Naive thymus-derived CD4-positive, alpha-beta T cell (primary cell): ENCODE measurements at regions not wholly inside any gene's neighbourhood (a gene's known extent, or its start where the extent isn't known, plus 50 kb on each side); places are given as distances from the start of the nearest gene placed in this dataset.

Experiments used
- ATAC-seq: fragments of 150-1000 bp; cut with Tn5 transposase; 2 replicates; pipeline ENCODE4 v1.10.0; 2021; ENCODE audit warnings: mild to moderate bottlenecking, moderate library complexity
- CTCF ChIA-PET: fragments of 350-600 bp; sonication (Branson Sonifier 250); formaldehyde crosslinking; loops from one replicate; lab custom pipeline; 2021; ENCODE audit warnings: antibody characterized with exemption; lab: Charles Lee
- POLR2A ChIA-PET: fragments of 350-600 bp; sonication (Branson Sonifier 250); formaldehyde crosslinking; loops from one replicate; lab custom pipeline; 2021; ENCODE audit warnings: antibody characterized with exemption, inconsistent platforms; lab: Charles Lee
- DNase-seq, 9 donors: peaks; one replicate each; pipeline versions ENCODE4 v3.0.0 to v3.0.0-alpha.2; 2020 to 2022; ENCODE audit warnings: mixed read lengths in 1 of 9
- H3K27ac ChIP-seq: one replicate; pipeline ENCODE4 v1.7.0; 2013; ENCODE audit warnings: mild to moderate bottlenecking, low read depth, low read length, moderate library complexity
- H3K27me3 ChIP-seq, 2 donors: one replicate each; pipeline ENCODE4 v1.7.0; 2013; ENCODE audit warnings: low read length in 2 of 2, mild to moderate bottlenecking in 2 of 2, moderate library complexity in 2 of 2; ENCODE audit not compliant: control insufficient read depth in 2 of 2, insufficient read depth in 2 of 2
- H3K36me3 ChIP-seq, 3 experiments: 1 replicate in 2 of 3; 2 replicates in 1 of 3; pipeline ENCODE4 v1.7.0; 2013; ENCODE audit warnings: low read length in 3 of 3, mild to moderate bottlenecking in 3 of 3, moderate library complexity in 1 of 3; ENCODE audit not compliant: insufficient read depth in 3 of 3, control insufficient read depth in 2 of 3
- H3K4me1 ChIP-seq, 2 donors: one replicate each; pipeline ENCODE4 v1.7.0; 2013; ENCODE audit warnings: low read length in 2 of 2, mild to moderate bottlenecking in 2 of 2, moderate library complexity in 1 of 2; ENCODE audit not compliant: control insufficient read depth in 2 of 2, insufficient read depth in 2 of 2
- H3K4me3 ChIP-seq: 2 replicates; pipeline ENCODE4 v1.7.0; 2013; ENCODE audit warnings: mild to moderate bottlenecking, low read length
- H3K9me3 ChIP-seq, 3 experiments: 1 replicate in 2 of 3; 2 replicates in 1 of 3; pipeline ENCODE4 v1.7.0; 2013; ENCODE audit warnings: low read length in 3 of 3; ENCODE audit not compliant: control insufficient read depth in 2 of 3
- H3K27ac Mint-ChIP-seq, 9 donors: one replicate each; pipeline ENCODE4 v1.8.0; 2020 to 2022; ENCODE audit warnings: mixed read lengths in 9 of 9, mild to moderate bottlenecking in 8 of 9, moderate library complexity in 5 of 9, inconsistent platforms in 2 of 9
- H3K27me3 Mint-ChIP-seq, 5 donors: one replicate each; pipeline ENCODE4 v1.8.0; 2021 to 2022; ENCODE audit warnings: mixed read lengths in 5 of 5, mild to moderate bottlenecking in 1 of 5
- H3K36me3 Mint-ChIP-seq, 5 donors: one replicate each; pipeline ENCODE4 v1.8.0; 2020 to 2022; ENCODE audit warnings: mixed read lengths in 5 of 5, mild to moderate bottlenecking in 3 of 5, inconsistent platforms in 1 of 5
- H3K4me1 Mint-ChIP-seq, 7 donors: one replicate each; pipeline ENCODE4 v1.8.0; 2020 to 2022; ENCODE audit warnings: mixed read lengths in 7 of 7, mild to moderate bottlenecking in 3 of 7, inconsistent platforms in 1 of 7
- H3K4me3 Mint-ChIP-seq, 10 donors: one replicate each; pipeline ENCODE4 v1.8.0; 2020 to 2022; ENCODE audit warnings: mild to moderate bottlenecking in 10 of 10, mixed read lengths in 10 of 10, moderate library complexity in 6 of 10, inconsistent platforms in 2 of 10
- H3K9me3 Mint-ChIP-seq, 11 donors: one replicate each; pipeline ENCODE4 v1.8.0; 2020 to 2022; ENCODE audit warnings: mixed read lengths in 11 of 11, mild to moderate bottlenecking in 4 of 11, inconsistent platforms in 1 of 11, moderate library complexity in 1 of 11
- intact Hi-C, 2 donors: fragments of 100-400 bp; cut with micrococcal nuclease; formaldehyde crosslinking; loops; one replicate each; pipeline ENCODE4 v1.15.1; 2023

GRCh38 chr11:25775603-25776002 lies 556.3 kb upstream of the ANO3 start:
- intact Hi-C loops: no loop called here
- Mint-ChIP-seq H3K36me3 (no peaks in the 10 kb centered on the region), H3K4me1 (no peaks in the 10 kb centered on the region), H3K4me3 (no peak overlapping the region), H3K27ac (no peak overlapping the region), H3K27me3 (no peaks in the 10 kb centered on the region), H3K9me3 (peaks cover 0 to 12% (median 2%) of the 10 kb centered on the region in 11 donors)
- POLR2A ChIA-PET: no interaction called here
- Histone ChIP-seq H3K4me1 (no peaks in the 10 kb centered on the region), H3K9me3 (no peaks in the 10 kb centered on the region), H3K4me3 (no peak overlapping the region), H3K36me3 (no peaks in the 10 kb centered on the region), H3K27ac (no peak overlapping the region), H3K27me3 (no peaks in the 10 kb centered on the region)
- CTCF ChIA-PET: no interaction called here
- ATAC-seq (no peak), DNase-seq (no peak)

GRCh38 chr11:25776238-25776637 lies 555.7 kb upstream of the ANO3 start:
- no peaks in the 10 kb centered on the region for H3K9me3 ChIP-seq
- H3K27ac ChIP-seq: no peak overlapping the region
- H3K27ac Mint-ChIP-seq: no peak overlapping the region
- no peak for ATAC-seq
- POLR2A ChIA-PET: no interaction called here
- no peaks in the 10 kb centered on the region for H3K36me3 ChIP-seq
- H3K27me3 ChIP-seq: no peaks in the 10 kb centered on the region
- peaks cover 0 to 6% (median 0%) of the 10 kb centered on the region in 11 donors for H3K9me3 Mint-ChIP-seq
- CTCF ChIA-PET: no interaction called here
- H3K27me3 Mint-ChIP-seq: no peaks in the 10 kb centered on the region
- intact Hi-C loops: no loop called here
- H3K4me1 ChIP-seq: no peaks in the 10 kb centered on the region
- H3K4me3 ChIP-seq: no peak overlapping the region
- H3K4me1 Mint-ChIP-seq: no peaks in the 10 kb centered on the region
- H3K36me3 Mint-ChIP-seq: no peaks in the 10 kb centered on the region
- no peak for DNase-seq
- no peak overlapping the region for H3K4me3 Mint-ChIP-seq

GRCh38 chr11:25777343-25777742 lies 554.6 kb upstream of the ANO3 start:
- no peaks in the 10 kb centered on the region for H3K36me3 ChIP-seq
- Mint-ChIP-seq H3K27ac (no peak overlapping the region), H3K4me3 (no peak overlapping the region), H3K27me3 (no peaks in the 10 kb centered on the region), H3K9me3 (peaks cover 0 to 11% (median 2%) of the 10 kb centered on the region in 11 donors), H3K4me1 (no peaks in the 10 kb centered on the region), H3K36me3 (no peaks in the 10 kb centered on the region)
- POLR2A ChIA-PET: no interaction called here
- H3K4me3 ChIP-seq: no peak overlapping the region
- DNase-seq (no peak), ATAC-seq (no peak)
- intact Hi-C loops: no loop called here
- H3K9me3 ChIP-seq: no peaks in the 10 kb centered on the region
- no peaks in the 10 kb centered on the region for H3K27me3 ChIP-seq
- CTCF ChIA-PET: no interaction called here
- no peak overlapping the region for H3K27ac ChIP-seq
- H3K4me1 ChIP-seq: no peaks in the 10 kb centered on the region

- POLR2A ChIA-PET: no interaction called here
- Mint-ChIP-seq H3K36me3 (no peaks in the 10 kb centered on the region), H3K9me3 (peaks cover 0 to 17% (median 3%) of the 10 kb centered on the region in 11 donors), H3K27me3 (no peaks in the 10 kb centered on the region), H3K27ac (no peak overlapping the region), H3K4me3 (no peak overlapping the region), H3K4me1 (no peaks in the 10 kb centered on the region)
- no peaks in the 10 kb centered on the region for H3K4me1 ChIP-seq
- H3K27me3 ChIP-seq: no peaks in the 10 kb centered on the region
- no peak for ATAC-seq
- H3K9me3 ChIP-seq: no peaks in the 10 kb centered on the region
- no peaks in the 10 kb centered on the region for H3K36me3 ChIP-seq
- intact Hi-C loops: no loop called here
- H3K4me3 ChIP-seq: no peak overlapping the region
- DNase-seq: no peak
- CTCF ChIA-PET: no interaction called here
- H3K27ac ChIP-seq: no peak overlapping the region
Observed at GRCh38 chr11:25779033-25779432, 552.9 kb upstream of the ANO3 start.

GRCh38 chr11:25787416-25787815 lies 544.5 kb upstream of the ANO3 start:
- ChIA-PET POLR2A (no interaction called here), CTCF (no interaction called here)
- no peaks in the 10 kb centered on the region for H3K9me3 ChIP-seq
- no peak overlapping the region for H3K27ac ChIP-seq
- no peak overlapping the region for H3K4me3 ChIP-seq
- DNase-seq (no peak), ATAC-seq (no peak)
- intact Hi-C loops: no loop called here
- H3K9me3 Mint-ChIP-seq: peaks cover 0 to 16% (median 4%) of the 10 kb centered on the region in 11 donors
- H3K36me3 Mint-ChIP-seq: no peaks in the 10 kb centered on the region
- H3K36me3 ChIP-seq: no peaks in the 10 kb centered on the region
- no peaks in the 10 kb centered on the region for H3K4me1 ChIP-seq
- no peak overlapping the region for H3K4me3 Mint-ChIP-seq
- H3K27me3 ChIP-seq: no peaks in the 10 kb centered on the region
- H3K27me3 Mint-ChIP-seq: no peaks in the 10 kb centered on the region
- H3K27ac Mint-ChIP-seq: no peak overlapping the region
- no peaks in the 10 kb centered on the region for H3K4me1 Mint-ChIP-seq

GRCh38 chr11:25790396-25790795 lies 541.5 kb upstream of the ANO3 start:
- H3K27me3 ChIP-seq: no peaks in the 10 kb centered on the region
- H3K9me3 Mint-ChIP-seq: peaks cover 0 to 7% (median 2%) of the 10 kb centered on the region in 11 donors
- H3K27me3 Mint-ChIP-seq: no peaks in the 10 kb centered on the region
- POLR2A ChIA-PET: no interaction called here
- H3K4me3 Mint-ChIP-seq: no peak overlapping the region
- H3K4me1 ChIP-seq: no peaks in the 10 kb centered on the region
- no peak overlapping the region for H3K4me3 ChIP-seq
- no peaks in the 10 kb centered on the region for H3K4me1 Mint-ChIP-seq
- no peak for DNase-seq
- no peaks in the 10 kb centered on the region for H3K9me3 ChIP-seq
- no peaks in the 10 kb centered on the region for H3K36me3 ChIP-seq
- CTCF ChIA-PET: no interaction called here
- no peaks in the 10 kb centered on the region for H3K36me3 Mint-ChIP-seq
- no peak overlapping the region for H3K27ac ChIP-seq
- intact Hi-C loops: no loop called here
- H3K27ac Mint-ChIP-seq: no peak overlapping the region
- ATAC-seq: no peak

- no peak overlapping the region for H3K4me3 Mint-ChIP-seq
- H3K27ac ChIP-seq: no peak overlapping the region
Observed at GRCh38 chr11:25793637-25794036, 538.3 kb upstream of the ANO3 start.

More at GRCh38 chr11:25793637-25794036, 538.3 kb upstream of the ANO3 start:
- H3K27me3 Mint-ChIP-seq: no peaks in the 10 kb centered on the region
- Histone ChIP-seq H3K27me3 (no peaks in the 10 kb centered on the region), H3K9me3 (no peaks in the 10 kb centered on the region), H3K36me3 (no peaks in the 10 kb centered on the region), H3K4me1 (no peaks in the 10 kb centered on the region), H3K4me3 (no peak overlapping the region)
- no peaks in the 10 kb centered on the region for H3K4me1 Mint-ChIP-seq
- POLR2A ChIA-PET: no interaction called here
- intact Hi-C loops: no loop called here
- no peak for DNase-seq
- H3K9me3 Mint-ChIP-seq: peaks cover 0 to 7% (median 2%) of the 10 kb centered on the region in 11 donors
- CTCF ChIA-PET: no interaction called here
- no peak overlapping the region for H3K27ac Mint-ChIP-seq
- no peaks in the 10 kb centered on the region for H3K36me3 Mint-ChIP-seq
- no peak for ATAC-seq
